Mucosa of rectum (tissue), 2 donors: ENCODE measurements at regions not wholly inside any gene's neighbourhood (a gene's known extent, or its start where the extent isn't known, plus 50 kb on each side); places are given as distances from the start of the nearest gene placed in this dataset.

Source experiments
- H3K27ac ChIP-seq, 2 donors: one replicate each; pipeline ENCODE4 v1.7.0; 2013; ENCODE audit warnings: inconsistent platforms in 2 of 2, low read depth in 2 of 2, low read length in 2 of 2
- H3K27me3 ChIP-seq, 2 donors: one replicate each; pipeline ENCODE4 v1.7.0; 2013; ENCODE audit warnings: low read length in 2 of 2; ENCODE audit not compliant: control insufficient read depth in 2 of 2, insufficient read depth in 2 of 2
- H3K36me3 ChIP-seq, 2 donors: one replicate each; pipeline ENCODE4 v1.7.0; 2013; ENCODE audit warnings: low read length in 2 of 2; ENCODE audit not compliant: control insufficient read depth in 2 of 2, insufficient read depth in 2 of 2
- H3K4me1 ChIP-seq, 2 donors: one replicate each; pipeline ENCODE4 v1.7.0; 2013; ENCODE audit warnings: low read length in 2 of 2, mild to moderate bottlenecking in 1 of 2; ENCODE audit not compliant: control insufficient read depth in 2 of 2, insufficient read depth in 2 of 2
- H3K4me3 ChIP-seq, 2 donors: one replicate each; pipeline ENCODE4 v1.7.0; 2013; ENCODE audit warnings: low read length in 2 of 2
- H3K9ac ChIP-seq, 2 donors: one replicate each; pipeline ENCODE4 v1.7.0; 2013; ENCODE audit warnings: low read length in 2 of 2, low read depth in 1 of 2, mild to moderate bottlenecking in 1 of 2
- H3K9me3 ChIP-seq, 2 donors: one replicate each; pipeline ENCODE4 v1.7.0; 2013; ENCODE audit warnings: low read length in 2 of 2; ENCODE audit not compliant: control insufficient read depth in 2 of 2
- donor health status: healthy.
- donor health status: Normal muscosa, but diverticular disease.

- no peaks in the 10 kb centered on the region for H3K9me3 ChIP-seq
- no peak overlapping the region for H3K4me3 ChIP-seq
- H3K27me3 ChIP-seq, result no peaks in the 10 kb centered on the region
- H3K27ac ChIP-seq, result no peak overlapping the region
- H3K4me1 ChIP-seq, result peaks cover 3 to 7% of the 10 kb centered on the region in 2 donors
- H3K9ac ChIP-seq, result no peak overlapping the region
- no peaks in the 10 kb centered on the region for H3K36me3 ChIP-seq
Observed at GRCh38 chr21:16585896-16586295, 856.1 kb downstream of the USP25 start.

DNA sequence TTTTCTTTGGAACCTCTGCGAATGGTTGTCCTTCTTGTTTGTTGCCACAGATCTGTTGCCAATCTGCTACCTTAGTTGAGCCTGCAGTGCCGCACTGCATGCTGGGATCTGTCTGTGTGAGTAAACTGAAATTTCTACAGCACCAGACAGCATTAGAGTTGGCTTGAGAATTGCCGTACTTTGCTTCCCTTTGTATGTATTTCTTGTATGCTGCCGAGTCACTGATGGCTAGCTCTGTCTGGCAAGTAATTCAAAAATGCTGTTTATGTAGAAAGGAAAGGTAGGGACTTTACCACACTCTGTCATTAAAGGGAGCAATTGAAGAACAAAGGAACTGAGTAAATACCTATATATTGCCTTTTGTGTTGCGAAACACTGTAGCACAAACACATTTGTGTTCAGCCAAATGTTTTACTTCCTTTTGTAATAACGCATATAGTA, 857.4 kb downstream of the USP25 start:
- Histone ChIP-seq H3K27me3 (no peaks in the 10 kb centered on the region), H3K4me3 (peak overlapping the region in 1 of 2 donors; percentile 27), H3K36me3 (no peaks in the 10 kb centered on the region), H3K4me1 (peaks cover 3 to 7% of the 10 kb centered on the region in 2 donors), H3K9me3 (no peaks in the 10 kb centered on the region), H3K9ac (no peak overlapping the region), H3K27ac (no peak overlapping the region)

- peak overlapping the region in 1 of 2 donors; percentile 8 for H3K9ac ChIP-seq
- peak overlapping the region; percentile 30 to 49 for H3K4me3 ChIP-seq
- H3K9me3 ChIP-seq, result no peaks in the 10 kb centered on the region
- H3K36me3 ChIP-seq, result no peaks in the 10 kb centered on the region
- no peaks in the 10 kb centered on the region for H3K27me3 ChIP-seq
- no peak overlapping the region for H3K27ac ChIP-seq
- peaks cover 3 to 7% of the 10 kb centered on the region in 2 donors for H3K4me1 ChIP-seq
Observed at GRCh38 chr21:16587681-16588375, 858.0 kb downstream of the USP25 start.

DNA sequence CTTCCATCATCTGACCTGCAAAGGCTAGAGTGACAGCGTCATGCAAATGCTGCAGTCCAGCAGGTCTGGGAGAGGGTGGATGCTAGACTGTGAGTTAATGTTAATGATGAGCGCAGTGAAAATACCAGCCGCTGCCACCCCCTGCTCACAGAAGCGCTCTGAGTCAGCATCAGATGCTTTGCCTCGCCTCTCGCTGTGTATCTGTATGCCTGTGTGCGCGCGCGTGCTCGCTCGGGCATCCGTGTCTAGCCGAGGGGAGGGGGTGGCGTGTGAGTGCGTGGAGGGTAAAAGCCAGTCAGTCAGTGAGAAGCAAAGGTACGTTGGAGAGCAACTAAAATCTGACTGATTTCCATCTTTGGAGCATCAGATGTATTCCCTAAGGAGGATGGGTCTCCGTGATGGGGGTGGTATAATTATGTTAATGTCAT, 858.7 kb downstream of the USP25 start:
- peaks cover 3 to 7% of the 10 kb centered on the region in 2 donors for H3K4me1 ChIP-seq
- H3K4me3 ChIP-seq, result peak overlapping the region; percentile 30 to 49
- H3K9me3 ChIP-seq, result no peaks in the 10 kb centered on the region
- no peak overlapping the region for H3K9ac ChIP-seq
- H3K36me3 ChIP-seq, result no peaks in the 10 kb centered on the region
- no peak overlapping the region for H3K27ac ChIP-seq
- no peaks in the 10 kb centered on the region for H3K27me3 ChIP-seq

- H3K36me3 ChIP-seq, result no peaks in the 10 kb centered on the region
- no peak overlapping the region for H3K9ac ChIP-seq
- H3K27me3 ChIP-seq, result no peaks in the 10 kb centered on the region
- H3K9me3 ChIP-seq, result no peaks in the 10 kb centered on the region
- H3K4me3 ChIP-seq, result no peak overlapping the region
- peaks cover 3 to 7% of the 10 kb centered on the region in 2 donors for H3K4me1 ChIP-seq
- no peak overlapping the region for H3K27ac ChIP-seq
Observed at GRCh38 chr21:16589006-16589898, 859.5 kb downstream of the USP25 start.

- H3K4me1 ChIP-seq, result peaks cover 3 to 7% of the 10 kb centered on the region in 2 donors
- H3K36me3 ChIP-seq, result no peaks in the 10 kb centered on the region
- no peak overlapping the region for H3K27ac ChIP-seq
- H3K9ac ChIP-seq, result no peak overlapping the region
- no peak overlapping the region for H3K4me3 ChIP-seq
- H3K27me3 ChIP-seq, result no peaks in the 10 kb centered on the region
- no peaks in the 10 kb centered on the region for H3K9me3 ChIP-seq
Observed at GRCh38 chr21:16590186-16590585, 860.4 kb downstream of the USP25 start.

DNA sequence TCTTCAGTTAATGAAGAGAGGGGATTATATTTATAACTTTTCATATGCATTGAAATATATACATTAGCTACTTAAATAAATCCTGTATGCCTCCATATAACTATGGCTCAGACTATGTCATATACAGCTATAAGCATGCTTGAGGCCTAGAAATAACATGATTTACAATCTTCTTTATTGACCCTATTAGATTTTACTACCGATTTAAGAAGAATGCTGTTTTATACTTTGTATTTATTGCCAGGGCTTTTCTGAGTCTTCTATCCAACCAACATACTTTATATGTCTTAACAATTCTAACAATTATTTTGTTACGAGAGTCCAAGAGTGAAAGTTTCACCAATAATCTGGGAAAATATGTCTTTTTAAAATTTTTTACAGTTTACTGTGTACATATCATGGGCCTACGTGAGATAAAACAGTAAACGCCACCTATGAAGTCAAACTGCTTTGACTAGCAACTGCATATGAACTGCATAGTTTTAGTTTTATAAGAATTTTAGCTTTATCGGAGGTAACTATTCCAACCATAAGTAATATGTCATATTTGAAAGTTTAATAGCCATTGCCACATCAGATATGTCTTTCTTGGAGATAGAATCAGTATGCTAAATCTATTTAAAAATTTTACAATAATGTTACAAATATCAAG, 861.0 kb downstream of the USP25 start:
- Histone ChIP-seq H3K4me1 (peaks cover 3 to 7% of the 10 kb centered on the region in 2 donors), H3K9ac (no peak overlapping the region), H3K27ac (no peak overlapping the region), H3K9me3 (no peaks in the 10 kb centered on the region), H3K4me3 (no peak overlapping the region), H3K36me3 (no peaks in the 10 kb centered on the region), H3K27me3 (no peaks in the 10 kb centered on the region)

DNA sequence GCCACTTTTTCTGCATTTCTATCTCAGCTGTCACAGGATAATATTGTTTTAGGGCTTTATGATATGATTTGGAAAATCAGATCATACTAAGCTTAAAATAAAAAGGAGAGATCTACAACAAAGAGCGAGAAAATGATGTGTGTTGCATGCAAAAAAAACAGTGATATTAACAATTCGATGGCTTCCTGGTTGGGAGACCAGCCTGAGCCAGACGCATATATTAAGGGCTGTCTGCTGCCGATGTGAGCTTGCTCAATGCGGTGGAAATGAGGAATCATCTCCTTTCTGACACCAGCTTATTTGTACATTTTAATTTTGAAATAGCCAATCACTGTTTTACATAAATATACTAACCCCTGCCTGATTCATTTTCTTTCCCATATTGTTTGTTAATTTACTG, 862.6 kb downstream of the USP25 start:
- no peaks in the 10 kb centered on the region for H3K27me3 ChIP-seq
- peaks cover 3 to 7% of the 10 kb centered on the region in 2 donors for H3K4me1 ChIP-seq
- H3K9ac ChIP-seq, result no peak overlapping the region
- H3K36me3 ChIP-seq, result no peaks in the 10 kb centered on the region
- no peak overlapping the region for H3K4me3 ChIP-seq
- H3K9me3 ChIP-seq, result no peaks in the 10 kb centered on the region
- no peak overlapping the region for H3K27ac ChIP-seq

- H3K4me1 ChIP-seq, result no peaks in the 10 kb centered on the region
- H3K9me3 ChIP-seq, result no peaks in the 10 kb centered on the region
- no peak overlapping the region for H3K9ac ChIP-seq
- H3K4me3 ChIP-seq, result no peak overlapping the region
- H3K36me3 ChIP-seq, result no peaks in the 10 kb centered on the region
- H3K27ac ChIP-seq, result no peak overlapping the region
- no peaks in the 10 kb centered on the region for H3K27me3 ChIP-seq
Observed at GRCh38 chr21:16594191-16594590, 864.4 kb downstream of the USP25 start.

DNA sequence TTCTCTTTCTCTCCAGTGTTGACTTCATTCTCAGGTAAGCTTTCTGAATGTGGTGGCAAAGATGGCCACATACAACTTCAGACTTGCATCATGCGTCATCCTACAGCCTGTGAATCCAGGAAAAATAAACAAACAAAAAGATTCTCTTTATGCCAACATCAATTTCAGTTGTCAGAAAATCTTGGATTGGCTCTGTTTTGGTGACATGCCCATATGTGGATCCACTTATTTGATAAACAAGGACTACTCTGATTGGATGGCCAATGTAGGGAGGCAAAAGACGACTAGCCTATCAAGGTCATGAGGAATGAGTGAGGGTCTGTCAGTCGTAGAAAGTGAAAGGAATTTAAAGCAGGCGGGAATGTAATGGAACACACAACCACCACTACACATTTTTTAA, 866.6 kb downstream of the USP25 start:
- Histone ChIP-seq H3K36me3 (no peaks in the 10 kb centered on the region), H3K9me3 (no peaks in the 10 kb centered on the region), H3K27ac (no peak overlapping the region), H3K9ac (no peak overlapping the region), H3K27me3 (no peaks in the 10 kb centered on the region), H3K4me1 (no peaks in the 10 kb centered on the region), H3K4me3 (no peak overlapping the region)
